ENCODE measurements at regions not wholly inside any gene's neighbourhood (a gene's known extent, or its start where the extent isn't known, plus 50 kb on each side); places are given as distances from the start of the nearest gene placed in this dataset.

DNA sequence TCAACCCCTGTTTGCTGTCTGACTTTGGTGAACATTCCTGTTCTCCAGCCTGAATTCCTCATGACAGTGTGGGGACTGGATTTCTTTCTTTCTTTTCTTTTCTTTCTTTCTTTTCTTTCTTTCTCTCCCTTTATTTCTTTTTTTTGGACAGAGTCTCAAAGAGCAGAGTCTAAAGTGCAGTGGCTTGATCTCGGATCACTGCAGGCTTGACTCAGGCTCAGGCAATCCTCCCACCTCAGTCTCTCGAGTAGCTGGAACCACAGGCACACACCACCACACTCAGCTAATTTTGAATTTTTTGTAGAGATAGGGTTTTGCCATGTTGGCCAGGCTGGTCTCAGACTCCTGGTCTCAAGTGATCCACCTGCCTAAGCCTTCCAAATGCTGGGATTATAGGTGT is 63.1 kb downstream of the RPUSD4 start:
- no peak overlapping the region for H3K4me3 ChIP-seq (replicated peaks in 1 of 3; ENCODE audit: insufficient read depth in 1 of 3, low read depth in 1 of 3, low read length in 3 of 3)
- intact Hi-C loops (cut with micrococcal nuclease) (no loop called here), dilution Hi-C loops (cut with MboI; ENCODE audit: extremely low pct_ligation_motif_present, low sequenced_read_pairs) (no loop called here)
- no peaks in the 10 kb centered on the region for H4K20me1 ChIP-seq (replicated peaks; ENCODE audit: control insufficient read depth, extremely low read depth, insufficient read depth, low read length)
- no peak overlapping the region for H3K27ac ChIP-seq (ENCODE audit: insufficient read depth, low read depth, low read length)
- POLR2A ChIA-PET: no interaction called here
- no peaks in the 10 kb centered on the region for H3K9me1 ChIP-seq (replicated peaks; ENCODE audit: control insufficient read depth, extremely low read depth, insufficient read depth, low read length)
- DNase-seq (ENCODE audit: low read depth, low spot score) (no peak), FAIRE-seq (no peak)
- CTCF ChIA-PET: interaction anchor here (1.4 kb wide), 1 partner anchor 206 kb away, joined by 3 read pairs; no protein-coding TSS in a partner anchor
- TF ChIP-seq CTCF (IDR thresholded peaks at IDR 0.05; ENCODE audit: extremely low read depth in 1 of 2, insufficient read depth in 1 of 2, low read depth in 1 of 2, low read length in 2 of 2): no peak
- TF ChIP-seq JUN (IDR thresholded peaks at IDR 0.05; ENCODE audit: borderline replicate concordance, insufficient read depth, insufficient read length, low read depth): no peak
- TF ChIP-seq POLR2AphosphoS5 (IDR thresholded peaks at IDR 0.05; ENCODE audit: insufficient read depth, low read depth, low read length): no peak
- TF ChIP-seq FOS (IDR thresholded peaks at IDR 0.05; ENCODE audit: borderline replicate concordance, insufficient read depth, low read length): no peak
- TF ChIP-seq, protein P1, sequence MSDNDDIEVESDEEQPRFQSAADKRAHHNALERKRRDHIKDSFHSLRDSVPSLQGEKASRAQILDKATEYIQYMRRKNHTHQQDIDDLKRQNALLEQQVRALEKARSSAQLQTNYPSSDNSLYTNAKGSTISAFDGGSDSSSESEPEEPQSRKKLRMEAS (IDR thresholded peaks at IDR 0.05; ENCODE audit: insufficient read depth, insufficient read length): no peak
- TF ChIP-seq MYC (IDR thresholded peaks at IDR 0.05; ENCODE audit: low read depth, low read length): no peak
- TF ChIP-seq POLR2A (IDR thresholded peaks at IDR 0.05; ENCODE audit: low read depth, low read length): no peak
- H3K9me3 ChIP-seq (replicated peaks; ENCODE audit: control insufficient read depth, insufficient read depth, low read length): no peaks in the 10 kb centered on the region
- H3K4me2 ChIP-seq (ENCODE audit: insufficient read depth, low read length): no peak overlapping the region
- peaks cover 5% of the 10 kb centered on the region for H3K4me1 ChIP-seq (ENCODE audit: control insufficient read depth, extremely low read depth, insufficient read depth, low read length)
- H3K9ac ChIP-seq (replicated peaks; ENCODE audit: extremely low read depth, insufficient read depth, low read length): no peak overlapping the region
- no peaks in the 10 kb centered on the region for H3K79me2 ChIP-seq (ENCODE audit: control insufficient read depth, insufficient read depth, low read length)
- no TSS peak for BruUV-seq (replicated peaks)
- no peaks in the 10 kb centered on the region for H3K27me3 ChIP-seq (ENCODE audit: control insufficient read depth in 2 of 2, insufficient read depth in 2 of 2, low read length in 2 of 2)
- no peaks in the 10 kb centered on the region for H3K36me3 ChIP-seq (ENCODE audit: control insufficient read depth in 2 of 2, extremely low read depth in 1 of 2, insufficient read depth in 2 of 2, low read length in 2 of 2)
- H2AFZ ChIP-seq (ENCODE audit: low read depth, low read length): no peak overlapping the region
